ENCODE measurements at regions not wholly inside any gene's neighbourhood (a gene's known extent, or its start where the extent isn't known, plus 50 kb on each side); places are given as distances from the start of the nearest gene placed in this dataset.

GRCh38 chr6:125612345-125612846 lies 137.0 kb upstream of the HEY2 start:
- Histone ChIP-seq H3K27me3 (ENCODE audit: control insufficient read depth in 2 of 2, insufficient read depth in 2 of 2, low read length in 2 of 2) (no peaks in the 10 kb centered on the region), H3K36me3 (replicated peaks in 1 of 2; ENCODE audit: control insufficient read depth in 1 of 2, insufficient read depth in 2 of 2, low read length in 2 of 2) (no peaks in the 10 kb centered on the region), H2AFZ (ENCODE audit: insufficient read depth, low read depth, low read length, poor library complexity, severe bottlenecking) (no peak overlapping the region), H3K4me2 (replicated peaks; ENCODE audit: extremely low read depth, low read length, poor library complexity, severe bottlenecking) (no peak overlapping the region), H3K4me1 (ENCODE audit: control insufficient read depth in 1 of 2, insufficient read depth in 2 of 2, low read length in 2 of 2) (no peaks in the 10 kb centered on the region), H3K79me2 (ENCODE audit: insufficient read depth, low read length) (no peaks in the 10 kb centered on the region), H3K4me3 (replicated peaks in 1 of 3; ENCODE audit: low read depth in 2 of 3, low read length in 3 of 3) (no peak overlapping the region), H3K9me3 (replicated peaks in 1 of 2; ENCODE audit: control insufficient read depth in 1 of 2, insufficient read depth in 1 of 2, low read length in 2 of 2) (no peaks in the 10 kb centered on the region), H3K27ac (ENCODE audit: low read depth in 1 of 2, low read length in 2 of 2) (no peak overlapping the region), H3K9ac (ENCODE audit: insufficient read depth, low read length, poor library complexity, severe bottlenecking) (no peak overlapping the region), H4K20me1 (ENCODE audit: insufficient read depth, low read length) (no peaks in the 10 kb centered on the region)
- Mint-ChIP-seq H3K4me1 (no peaks in the 10 kb centered on the region), H3K36me3 (no peaks in the 10 kb centered on the region), H3K27me3 (ENCODE audit: low read depth in 3 of 3) (peaks cover 0 to 5% (median 2%) of the 10 kb centered on the region in 3 donors), H3K9me3 (peaks cover 0 to 6% (median 2%) of the 10 kb centered on the region in 7 donors), H3K27ac (no peak overlapping the region), H3K4me3 (no peak overlapping the region)
- DNase-seq, result no peak
- intact Hi-C loops (cut with micrococcal nuclease), result no loop called here
- TF ChIP-seq CTCF (IDR thresholded peaks at IDR 0.05), result no peak
- 100% methylated on average over 1 of the region's 3 CpGs for WGBS (ENCODE audit: insufficient coverage)

- Mint-ChIP-seq H3K36me3 (no peaks in the 10 kb centered on the region), H3K27ac (no peak overlapping the region), H3K4me3 (no peak overlapping the region), H3K9me3 (no peaks in the 10 kb centered on the region), H3K27me3 (ENCODE audit: low read depth in 3 of 3) (peaks cover 0 to 11% (median 3%) of the 10 kb centered on the region in 3 donors), H3K4me1 (no peaks in the 10 kb centered on the region)
- Histone ChIP-seq H3K4me2 (replicated peaks; ENCODE audit: extremely low read depth, low read length, poor library complexity, severe bottlenecking) (no peak overlapping the region), H3K27ac (ENCODE audit: low read depth in 1 of 2, low read length in 2 of 2) (no peak overlapping the region), H3K9ac (ENCODE audit: insufficient read depth, low read length, poor library complexity, severe bottlenecking) (no peak overlapping the region), H3K36me3 (replicated peaks in 1 of 2; ENCODE audit: control insufficient read depth in 1 of 2, insufficient read depth in 2 of 2, low read length in 2 of 2) (no peaks in the 10 kb centered on the region), H3K4me1 (ENCODE audit: control insufficient read depth in 1 of 2, insufficient read depth in 2 of 2, low read length in 2 of 2) (no peaks in the 10 kb centered on the region), H3K9me3 (replicated peaks in 1 of 2; ENCODE audit: control insufficient read depth in 1 of 2, insufficient read depth in 1 of 2, low read length in 2 of 2) (no peaks in the 10 kb centered on the region), H3K4me3 (replicated peaks in 1 of 3; ENCODE audit: low read depth in 2 of 3, low read length in 3 of 3) (no peak overlapping the region), H4K20me1 (ENCODE audit: insufficient read depth, low read length) (no peaks in the 10 kb centered on the region), H2AFZ (ENCODE audit: insufficient read depth, low read depth, low read length, poor library complexity, severe bottlenecking) (no peak overlapping the region), H3K27me3 (ENCODE audit: control insufficient read depth in 2 of 2, insufficient read depth in 2 of 2, low read length in 2 of 2) (no peaks in the 10 kb centered on the region), H3K79me2 (ENCODE audit: insufficient read depth, low read length) (no peaks in the 10 kb centered on the region)
- no peak for DNase-seq
- intact Hi-C loops (cut with micrococcal nuclease), result no loop called here
- TF ChIP-seq CTCF (IDR thresholded peaks at IDR 0.05), result no peak
- WGBS (ENCODE audit: insufficient coverage), result no CpG with 5 or more reads among the region's 1 CpG
Measured at GRCh38 chr6:125618629-125619028, 130.8 kb upstream of the HEY2 start.
